ENCODE measurements at regions not wholly inside any gene's neighbourhood (a gene's known extent, or its start where the extent isn't known, plus 50 kb on each side); places are given as distances from the start of the nearest gene placed in this dataset.
"Not testable (repeated sequence)": the region's sequence is repeated elsewhere in the genome, so short reads cannot be mapped to it uniquely, and the experiment has no call there.

GRCh38 chr9:41463924-41464323 is 274.8 kb upstream of the ZNG1F start:
- DNase-seq = not testable (repeated sequence)

- peak; percentile 46 for DNase-seq
Measured at GRCh38 chr9:41458394-41458793, 269.3 kb upstream of the ZNG1F start.
